PC-9 (cell line): ENCODE measurements at regions not wholly inside any gene's neighbourhood (a gene's known extent, or its start where the extent isn't known, plus 50 kb on each side); places are given as distances from the start of the nearest gene placed in this dataset.

Experiments used
- EZH2 ChIP-seq: fragments of 200-600 bp; sonication (generic); IDR thresholded peaks from 2 replicates; pipeline ENCODE4 v1.8.0; 2017; ENCODE audit warnings: antibody characterized with exemption, low read depth
- TF ChIP-seq, protein P1 (sequence below): fragments of 200-600 bp; sonication (generic); conservative IDR thresholded peaks from 2 replicates; pipeline ENCODE4 v1.6.1; 2017; ENCODE audit warnings: mixed run types, antibody characterized with exemption, mild to moderate bottlenecking, moderate library complexity

DNA sequence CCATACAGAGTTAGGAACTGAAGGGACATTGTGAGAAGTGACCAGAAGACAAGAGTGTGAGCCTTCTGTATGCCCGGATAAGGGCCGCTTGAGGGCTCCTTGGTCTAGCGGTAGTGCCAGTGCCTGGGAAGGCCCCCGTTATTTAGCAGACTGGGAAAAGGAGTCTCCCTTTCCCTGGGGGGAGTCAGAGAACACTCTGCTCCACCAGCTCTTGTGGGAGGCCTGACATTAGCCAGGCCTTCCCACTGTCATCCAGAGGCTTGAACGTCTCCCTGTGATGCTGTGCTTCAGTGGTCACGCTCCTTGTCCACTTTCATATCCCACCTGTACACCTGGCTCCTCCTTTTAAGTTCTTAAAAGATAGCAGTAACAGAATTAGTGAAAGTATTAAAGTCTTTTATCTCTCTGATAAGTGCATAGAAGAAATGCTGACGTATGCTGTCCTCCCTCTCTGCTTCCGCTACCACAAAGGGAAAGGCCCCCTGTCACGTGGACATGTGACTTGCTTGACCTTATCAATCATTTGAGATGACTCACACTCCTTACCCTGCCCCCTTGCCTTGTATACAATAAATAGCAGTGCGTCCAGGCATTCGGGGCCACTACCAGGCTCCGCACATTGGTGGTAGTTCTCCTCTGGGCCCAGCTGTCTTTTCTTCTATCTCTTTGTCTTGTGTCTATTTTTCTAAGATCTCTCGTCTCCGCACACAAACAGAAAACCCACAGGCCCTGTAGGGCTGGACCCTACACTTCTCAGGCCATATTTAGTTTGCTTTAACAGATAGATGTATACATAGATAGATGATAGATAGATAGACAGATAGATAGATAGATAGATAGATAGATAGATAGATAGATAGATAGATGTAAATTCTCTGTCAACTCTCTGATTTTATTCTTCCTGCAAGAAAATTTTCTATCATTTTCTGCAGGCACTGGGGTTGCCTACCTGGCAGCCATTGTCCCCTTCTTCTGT, 131.5 kb upstream of the JCAD start:
- TF ChIP-seq, protein P1, sequence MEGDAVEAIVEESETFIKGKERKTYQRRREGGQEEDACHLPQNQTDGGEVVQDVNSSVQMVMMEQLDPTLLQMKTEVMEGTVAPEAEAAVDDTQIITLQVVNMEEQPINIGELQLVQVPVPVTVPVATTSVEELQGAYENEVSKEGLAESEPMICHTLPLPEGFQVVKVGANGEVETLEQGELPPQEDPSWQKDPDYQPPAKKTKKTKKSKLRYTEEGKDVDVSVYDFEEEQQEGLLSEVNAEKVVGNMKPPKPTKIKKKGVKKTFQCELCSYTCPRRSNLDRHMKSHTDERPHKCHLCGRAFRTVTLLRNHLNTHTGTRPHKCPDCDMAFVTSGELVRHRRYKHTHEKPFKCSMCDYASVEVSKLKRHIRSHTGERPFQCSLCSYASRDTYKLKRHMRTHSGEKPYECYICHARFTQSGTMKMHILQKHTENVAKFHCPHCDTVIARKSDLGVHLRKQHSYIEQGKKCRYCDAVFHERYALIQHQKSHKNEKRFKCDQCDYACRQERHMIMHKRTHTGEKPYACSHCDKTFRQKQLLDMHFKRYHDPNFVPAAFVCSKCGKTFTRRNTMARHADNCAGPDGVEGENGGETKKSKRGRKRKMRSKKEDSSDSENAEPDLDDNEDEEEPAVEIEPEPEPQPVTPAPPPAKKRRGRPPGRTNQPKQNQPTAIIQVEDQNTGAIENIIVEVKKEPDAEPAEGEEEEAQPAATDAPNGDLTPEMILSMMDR: no peak
- no peak for TF ChIP-seq EZH2
